Suprapubic skin (tissue), 4 donors: ENCODE measurements at regions not wholly inside any gene's neighbourhood (a gene's known extent, or its start where the extent isn't known, plus 50 kb on each side); places are given as distances from the start of the nearest gene placed in this dataset.
"Not testable (repeated sequence)": the region's sequence is repeated elsewhere in the genome, so short reads cannot be mapped to it uniquely, and the experiment has no call there.

Source experiments
- DNase-seq, 2 donors: peaks; one replicate each; pipeline ENCODE4 v3.0.0-alpha.2; 2019; ENCODE audit warnings: low spot score in 2 of 2
- H3K27ac ChIP-seq: fragments of 200-600 bp; sonication (generic); one replicate; pipeline ENCODE4 v1.5.1; 2019
- H3K27me3 ChIP-seq: fragments of 200-600 bp; sonication (generic); one replicate; pipeline ENCODE4 v1.5.1; 2019
- H3K36me3 ChIP-seq: fragments of 200-600 bp; sonication (generic); one replicate; pipeline ENCODE4 v1.5.1; 2019
- H3K4me1 ChIP-seq: fragments of 200-600 bp; sonication (generic); one replicate; pipeline ENCODE4 v1.5.1; 2019
- H3K4me3 ChIP-seq: fragments of 200-600 bp; sonication (generic); one replicate; pipeline ENCODE4 v1.5.1; 2019; ENCODE audit warnings: mild to moderate bottlenecking
- H3K9me3 ChIP-seq: fragments of 200-600 bp; sonication (generic); one replicate; pipeline ENCODE4 v1.5.1; 2019
- EP300 ChIP-seq: sonication (generic); formaldehyde crosslinking; IDR thresholded peaks from one replicate; pipeline ENCODE4 v1.6.1; 2017; ENCODE audit warnings: antibody characterized with exemption
- POLR2A ChIP-seq, 2 donors: fragments of 450-650 bp; IDR thresholded peaks; one replicate each; pipeline ENCODE4 v1.6.1; 2017; ENCODE audit warnings: antibody characterized with exemption in 2 of 2, mild to moderate bottlenecking in 2 of 2, moderate library complexity in 2 of 2
- POLR2AphosphoS5 ChIP-seq, 3 donors: sonication (generic); formaldehyde crosslinking; IDR thresholded peaks; one replicate each; pipeline ENCODE4 v1.6.1; 2017; ENCODE audit warnings: antibody characterized with exemption in 3 of 3
- whole genome bisulfite sequencing: methylation state at CpG from one replicate; pipeline ENCODE4 v1.1.5; 2018; 5-methylcytosine and 5-hydroxymethylcytosine counted together
- TF ChIP-seq, protein P1 (sequence below), 2 donors: fragments of 200-600 bp in 1 of 2; fragments of 450-650 bp in 1 of 2; sonication (generic) in 1 of 2; IDR thresholded peaks; one replicate each; pipeline ENCODE4 v1.5.1; 2016 to 2019; ENCODE audit warnings: antibody characterized with exemption in 2 of 2, mild to moderate bottlenecking in 1 of 2, moderate library complexity in 1 of 2

GRCh38 chr10:85379338-85379737 lies 987.3 kb downstream of the GRID1 start:
- H3K27ac ChIP-seq, result no peak overlapping the region
- H3K36me3 ChIP-seq, result no peaks in the 10 kb centered on the region
- H3K4me1 ChIP-seq, result no peaks in the 10 kb centered on the region
- H3K4me3 ChIP-seq, result no peak overlapping the region
- TF ChIP-seq EP300 (no peak), POLR2AphosphoS5 (IDR thresholded peaks at IDR 0.05) (no peak), POLR2A (IDR thresholded peaks at IDR 0.05) (no peak)
- TF ChIP-seq, protein P1, sequence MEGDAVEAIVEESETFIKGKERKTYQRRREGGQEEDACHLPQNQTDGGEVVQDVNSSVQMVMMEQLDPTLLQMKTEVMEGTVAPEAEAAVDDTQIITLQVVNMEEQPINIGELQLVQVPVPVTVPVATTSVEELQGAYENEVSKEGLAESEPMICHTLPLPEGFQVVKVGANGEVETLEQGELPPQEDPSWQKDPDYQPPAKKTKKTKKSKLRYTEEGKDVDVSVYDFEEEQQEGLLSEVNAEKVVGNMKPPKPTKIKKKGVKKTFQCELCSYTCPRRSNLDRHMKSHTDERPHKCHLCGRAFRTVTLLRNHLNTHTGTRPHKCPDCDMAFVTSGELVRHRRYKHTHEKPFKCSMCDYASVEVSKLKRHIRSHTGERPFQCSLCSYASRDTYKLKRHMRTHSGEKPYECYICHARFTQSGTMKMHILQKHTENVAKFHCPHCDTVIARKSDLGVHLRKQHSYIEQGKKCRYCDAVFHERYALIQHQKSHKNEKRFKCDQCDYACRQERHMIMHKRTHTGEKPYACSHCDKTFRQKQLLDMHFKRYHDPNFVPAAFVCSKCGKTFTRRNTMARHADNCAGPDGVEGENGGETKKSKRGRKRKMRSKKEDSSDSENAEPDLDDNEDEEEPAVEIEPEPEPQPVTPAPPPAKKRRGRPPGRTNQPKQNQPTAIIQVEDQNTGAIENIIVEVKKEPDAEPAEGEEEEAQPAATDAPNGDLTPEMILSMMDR (IDR thresholded peaks at IDR 0.05), result no peak
- 99% methylated on average over 3 of the region's 3 CpGs for WGBS
- H3K27me3 ChIP-seq, result peaks cover 3% of the 10 kb centered on the region
- H3K9me3 ChIP-seq, result no peaks in the 10 kb centered on the region
- no peak for DNase-seq

GRCh38 chr10:85400981-85401695 lies 965.5 kb downstream of the GRID1 start:
- Histone ChIP-seq H3K4me1 (no peaks in the 10 kb centered on the region), H3K36me3 (no peaks in the 10 kb centered on the region), H3K4me3 (no peak overlapping the region), H3K27ac (no peak overlapping the region), H3K9me3 (no peaks in the 10 kb centered on the region), H3K27me3 (no peaks in the 10 kb centered on the region)
- TF ChIP-seq POLR2A (IDR thresholded peaks at IDR 0.05) (no peak), POLR2AphosphoS5 (IDR thresholded peaks at IDR 0.05) (no peak), EP300 (no peak)
- TF ChIP-seq, protein P1 (IDR thresholded peaks at IDR 0.05), result no peak
- WGBS, result 57% methylated on average over 1 of the region's 1 CpG
- no peak for DNase-seq

DNA sequence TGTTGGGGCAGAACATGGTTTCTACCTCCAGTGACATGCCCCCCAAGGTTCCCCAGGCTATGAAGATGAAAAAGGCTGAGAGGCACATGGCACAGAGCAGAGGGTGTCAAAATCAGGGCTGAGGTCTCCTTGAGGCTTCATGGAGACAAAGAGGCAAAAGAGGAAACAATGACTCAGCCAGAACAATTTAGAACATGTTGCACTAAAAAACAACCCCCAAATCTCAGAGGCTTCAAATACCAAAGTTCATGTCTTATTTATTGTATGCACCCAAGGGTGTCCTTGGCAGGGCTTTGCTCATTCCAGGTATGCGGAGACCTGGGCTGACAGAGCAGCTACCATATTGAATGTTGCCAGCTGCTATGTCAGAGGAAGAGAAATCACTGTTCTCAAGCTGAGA lies 964.1 kb downstream of the GRID1 start:
- DNase-seq, result no peak
- no peak for TF ChIP-seq POLR2AphosphoS5 (IDR thresholded peaks at IDR 0.05)
- TF ChIP-seq POLR2A (IDR thresholded peaks at IDR 0.05), result no peak
- TF ChIP-seq, protein P1 (IDR thresholded peaks at IDR 0.05), result no peak
- TF ChIP-seq EP300, result no peak
- Histone ChIP-seq H3K36me3 (no peaks in the 10 kb centered on the region), H3K4me1 (no peaks in the 10 kb centered on the region), H3K27ac (no peak overlapping the region), H3K9me3 (no peaks in the 10 kb centered on the region), H3K27me3 (no peaks in the 10 kb centered on the region), H3K4me3 (no peak overlapping the region)
- 62% methylated on average over 1 of the region's 1 CpG for WGBS

DNA sequence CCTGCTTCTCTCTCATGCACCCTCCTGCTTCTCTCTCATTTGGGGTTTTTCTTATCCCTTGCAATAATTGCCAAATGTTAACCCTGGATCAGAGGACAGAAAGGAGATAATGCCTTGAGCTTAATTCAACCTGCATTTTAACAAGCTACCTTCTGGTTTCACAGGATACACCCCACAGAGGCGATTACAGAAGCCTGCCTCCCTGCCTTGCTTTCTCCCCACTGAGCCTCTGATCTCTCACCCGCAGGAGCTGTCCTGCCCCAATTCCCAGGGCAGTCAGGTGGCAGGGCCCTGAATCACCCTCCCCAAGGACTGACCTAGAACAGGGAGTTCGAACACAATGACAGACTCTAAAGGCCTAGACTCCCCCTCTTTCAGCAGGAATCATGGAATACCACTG lies 959.5 kb downstream of the GRID1 start:
- WGBS, result 79% methylated on average over 3 of the region's 3 CpGs
- Histone ChIP-seq H3K27me3 (no peaks in the 10 kb centered on the region), H3K4me3 (no peak overlapping the region), H3K4me1 (no peaks in the 10 kb centered on the region), H3K27ac (no peak overlapping the region), H3K36me3 (no peaks in the 10 kb centered on the region), H3K9me3 (no peaks in the 10 kb centered on the region)
- DNase-seq, result no peak
- TF ChIP-seq, protein P1 (IDR thresholded peaks at IDR 0.05), result no peak
- TF ChIP-seq POLR2AphosphoS5 (IDR thresholded peaks at IDR 0.05) (no peak), EP300 (no peak), POLR2A (IDR thresholded peaks at IDR 0.05) (no peak)

DNA sequence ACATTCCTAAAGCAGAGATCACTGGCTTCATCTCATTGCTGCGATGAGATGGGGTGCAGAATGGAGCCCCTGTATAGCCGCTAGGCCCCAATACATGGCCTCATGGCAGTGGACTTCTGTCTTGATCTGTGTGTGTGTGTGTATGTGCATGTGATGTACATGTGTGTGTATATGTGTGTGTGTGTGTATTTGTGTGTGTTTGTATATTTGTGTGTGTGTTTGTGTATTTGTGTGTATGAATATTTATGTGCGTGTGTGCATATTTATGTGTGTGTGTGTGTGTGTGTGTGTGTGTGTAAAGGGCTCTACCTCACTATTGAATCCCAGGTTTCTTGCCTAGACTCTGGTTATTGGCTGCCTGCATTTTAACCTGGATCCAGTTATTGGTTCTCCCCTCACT lies 958.2 kb downstream of the GRID1 start:
- no peaks in the 10 kb centered on the region for H3K36me3 ChIP-seq
- no peak for DNase-seq
- H3K9me3 ChIP-seq, result no peaks in the 10 kb centered on the region
- no peaks in the 10 kb centered on the region for H3K27me3 ChIP-seq
- TF ChIP-seq, protein P1 (IDR thresholded peaks at IDR 0.05), result no peak
- TF ChIP-seq POLR2AphosphoS5 (IDR thresholded peaks at IDR 0.05), result no peak
- no peak for TF ChIP-seq EP300
- no peak for TF ChIP-seq POLR2A (IDR thresholded peaks at IDR 0.05)
- H3K27ac ChIP-seq, result no peak overlapping the region
- no peaks in the 10 kb centered on the region for H3K4me1 ChIP-seq
- 100% methylated on average over 2 of the region's 3 CpGs for WGBS
- H3K4me3 ChIP-seq, result no peak overlapping the region

DNA sequence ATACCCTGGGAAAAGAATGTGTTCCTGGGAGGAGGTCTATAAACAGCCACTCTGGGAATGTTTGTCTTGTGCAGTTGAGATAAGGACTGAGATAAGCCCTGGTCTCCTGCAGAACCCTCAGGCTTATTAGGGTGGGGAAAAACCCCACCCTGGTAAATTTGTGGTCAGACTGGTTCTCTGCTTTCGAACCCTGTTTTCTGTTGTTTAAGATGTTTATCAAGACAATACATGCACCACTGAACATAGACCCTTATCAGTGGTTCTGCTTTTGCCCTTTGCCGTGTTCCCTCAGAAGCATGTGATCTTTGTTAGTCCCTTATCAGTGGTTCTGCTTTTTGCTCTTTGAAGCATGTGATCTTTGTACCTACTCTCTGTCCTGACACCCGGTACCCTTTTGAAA lies 956.0 kb downstream of the GRID1 start:
- DNase-seq, H3K9me3 ChIP-seq, H3K4me1 ChIP-seq, H3K27ac ChIP-seq, H3K4me3 ChIP-seq, H3K36me3 ChIP-seq, H3K27me3 ChIP-seq: not testable (repeated sequence)
- WGBS, result 74% methylated on average over 3 of the region's 3 CpGs
